ENCODE measurements at regions not wholly inside any gene's neighbourhood (a gene's known extent, or its start where the extent isn't known, plus 50 kb on each side); places are given as distances from the start of the nearest gene placed in this dataset.

- TF ChIP-seq GTF2I (CRISPR knock-in tag; conservative IDR thresholded peaks at IDR 0.05) (no peak), E2F5 (CRISPR knock-in tag; IDR thresholded peaks at IDR 0.05) (no peak), JUN (CRISPR knock-in tag; IDR thresholded peaks at IDR 0.05) (no peak), ATF2 (CRISPR knock-in tag; IDR thresholded peaks at IDR 0.05; ENCODE audit: borderline replicate concordance, low read depth) (no peak), CTCF (IDR thresholded peaks at IDR 0.05) (no peak), RELA (CRISPR knock-in tag; IDR thresholded peaks at IDR 0.05; ENCODE audit: borderline replicate concordance) (no peak), NFATC4 (CRISPR knock-in tag; IDR thresholded peaks at IDR 0.05) (no peak), ATF3 (CRISPR knock-in tag; conservative IDR thresholded peaks at IDR 0.05) (no peak)
Observed at GRCh38 chr2:14257801-14258507, 374.6 kb upstream of the LRATD1 start.

Measured in WTC11 (cell line).